Naive thymus-derived CD4-positive, alpha-beta T cell (primary cell): ENCODE measurements at regions not wholly inside any gene's neighbourhood (a gene's known extent, or its start where the extent isn't known, plus 50 kb on each side); places are given as distances from the start of the nearest gene placed in this dataset.

Source experiments
- ATAC-seq: fragments of 150-1000 bp; cut with Tn5 transposase; 2 replicates; pipeline ENCODE4 v1.10.0; 2021; ENCODE audit warnings: mild to moderate bottlenecking, moderate library complexity
- CTCF ChIA-PET: fragments of 350-600 bp; sonication (Branson Sonifier 250); formaldehyde crosslinking; loops from one replicate; lab custom pipeline; 2021; ENCODE audit warnings: antibody characterized with exemption; lab: Charles Lee
- POLR2A ChIA-PET: fragments of 350-600 bp; sonication (Branson Sonifier 250); formaldehyde crosslinking; loops from one replicate; lab custom pipeline; 2021; ENCODE audit warnings: antibody characterized with exemption, inconsistent platforms; lab: Charles Lee
- DNase-seq, 9 donors: peaks; one replicate each; pipeline versions ENCODE4 v3.0.0 to v3.0.0-alpha.2; 2020 to 2022; ENCODE audit warnings: mixed read lengths in 1 of 9
- H3K27ac ChIP-seq: one replicate; pipeline ENCODE4 v1.7.0; 2013; ENCODE audit warnings: mild to moderate bottlenecking, low read depth, low read length, moderate library complexity
- H3K27me3 ChIP-seq, 2 donors: one replicate each; pipeline ENCODE4 v1.7.0; 2013; ENCODE audit warnings: low read length in 2 of 2, mild to moderate bottlenecking in 2 of 2, moderate library complexity in 2 of 2; ENCODE audit not compliant: control insufficient read depth in 2 of 2, insufficient read depth in 2 of 2
- H3K36me3 ChIP-seq, 3 experiments: 1 replicate in 2 of 3; 2 replicates in 1 of 3; pipeline ENCODE4 v1.7.0; 2013; ENCODE audit warnings: low read length in 3 of 3, mild to moderate bottlenecking in 3 of 3, moderate library complexity in 1 of 3; ENCODE audit not compliant: insufficient read depth in 3 of 3, control insufficient read depth in 2 of 3
- H3K4me1 ChIP-seq, 2 donors: one replicate each; pipeline ENCODE4 v1.7.0; 2013; ENCODE audit warnings: low read length in 2 of 2, mild to moderate bottlenecking in 2 of 2, moderate library complexity in 1 of 2; ENCODE audit not compliant: control insufficient read depth in 2 of 2, insufficient read depth in 2 of 2
- H3K4me3 ChIP-seq: 2 replicates; pipeline ENCODE4 v1.7.0; 2013; ENCODE audit warnings: mild to moderate bottlenecking, low read length
- H3K9me3 ChIP-seq, 3 experiments: 1 replicate in 2 of 3; 2 replicates in 1 of 3; pipeline ENCODE4 v1.7.0; 2013; ENCODE audit warnings: low read length in 3 of 3; ENCODE audit not compliant: control insufficient read depth in 2 of 3
- H3K27ac Mint-ChIP-seq, 9 donors: one replicate each; pipeline ENCODE4 v1.8.0; 2020 to 2022; ENCODE audit warnings: mixed read lengths in 9 of 9, mild to moderate bottlenecking in 8 of 9, moderate library complexity in 5 of 9, inconsistent platforms in 2 of 9
- H3K27me3 Mint-ChIP-seq, 5 donors: one replicate each; pipeline ENCODE4 v1.8.0; 2021 to 2022; ENCODE audit warnings: mixed read lengths in 5 of 5, mild to moderate bottlenecking in 1 of 5
- H3K36me3 Mint-ChIP-seq, 5 donors: one replicate each; pipeline ENCODE4 v1.8.0; 2020 to 2022; ENCODE audit warnings: mixed read lengths in 5 of 5, mild to moderate bottlenecking in 3 of 5, inconsistent platforms in 1 of 5
- H3K4me1 Mint-ChIP-seq, 7 donors: one replicate each; pipeline ENCODE4 v1.8.0; 2020 to 2022; ENCODE audit warnings: mixed read lengths in 7 of 7, mild to moderate bottlenecking in 3 of 7, inconsistent platforms in 1 of 7
- H3K4me3 Mint-ChIP-seq, 10 donors: one replicate each; pipeline ENCODE4 v1.8.0; 2020 to 2022; ENCODE audit warnings: mild to moderate bottlenecking in 10 of 10, mixed read lengths in 10 of 10, moderate library complexity in 6 of 10, inconsistent platforms in 2 of 10
- H3K9me3 Mint-ChIP-seq, 11 donors: one replicate each; pipeline ENCODE4 v1.8.0; 2020 to 2022; ENCODE audit warnings: mixed read lengths in 11 of 11, mild to moderate bottlenecking in 4 of 11, inconsistent platforms in 1 of 11, moderate library complexity in 1 of 11
- intact Hi-C, 2 donors: fragments of 100-400 bp; cut with micrococcal nuclease; formaldehyde crosslinking; loops; one replicate each; pipeline ENCODE4 v1.15.1; 2023

GRCh38 chr4:180106997-180107396, 2136.2 kb upstream of the TENM3 start:
- CTCF ChIA-PET = no interaction called here
- H3K9me3 Mint-ChIP-seq = peaks cover 0 to 16% (median 3%) of the 10 kb centered on the region in 11 donors
- H3K4me1 ChIP-seq = no peaks in the 10 kb centered on the region
- no peaks in the 10 kb centered on the region for H3K27me3 Mint-ChIP-seq
- no peaks in the 10 kb centered on the region for H3K27me3 ChIP-seq
- H3K4me3 ChIP-seq = no peak overlapping the region
- H3K36me3 Mint-ChIP-seq = no peaks in the 10 kb centered on the region
- H3K4me1 Mint-ChIP-seq = no peaks in the 10 kb centered on the region
- no peak overlapping the region for H3K27ac Mint-ChIP-seq
- no peak overlapping the region for H3K27ac ChIP-seq
- ATAC-seq (no peak), DNase-seq (no peak)
- no peak overlapping the region for H3K4me3 Mint-ChIP-seq
- intact Hi-C loops = no loop called here
- H3K36me3 ChIP-seq = no peaks in the 10 kb centered on the region
- peaks cover 0 to 4% (median 0%) of the 10 kb centered on the region in 3 experiments for H3K9me3 ChIP-seq
- POLR2A ChIA-PET = no interaction called here

- no peaks in the 10 kb centered on the region for H3K27me3 Mint-ChIP-seq
- H3K4me3 Mint-ChIP-seq = no peak overlapping the region
- DNase-seq = no peak
- no peak overlapping the region for H3K27ac ChIP-seq
- H3K4me3 ChIP-seq = no peak overlapping the region
- H3K9me3 Mint-ChIP-seq = peaks cover 0 to 8% (median 0%) of the 10 kb centered on the region in 11 donors
- no peaks in the 10 kb centered on the region for H3K27me3 ChIP-seq
- ChIA-PET CTCF (no interaction called here), POLR2A (no interaction called here)
- no peak for ATAC-seq
- no peak overlapping the region for H3K27ac Mint-ChIP-seq
- no peaks in the 10 kb centered on the region for H3K36me3 ChIP-seq
- intact Hi-C loops = no loop called here
- no peaks in the 10 kb centered on the region for H3K9me3 ChIP-seq
- H3K4me1 Mint-ChIP-seq = no peaks in the 10 kb centered on the region
- H3K36me3 Mint-ChIP-seq = no peaks in the 10 kb centered on the region
- no peaks in the 10 kb centered on the region for H3K4me1 ChIP-seq
These were observed 2126.4 kb upstream of the TENM3 start for GRCh38 chr4:180116840-180117239.

DNA sequence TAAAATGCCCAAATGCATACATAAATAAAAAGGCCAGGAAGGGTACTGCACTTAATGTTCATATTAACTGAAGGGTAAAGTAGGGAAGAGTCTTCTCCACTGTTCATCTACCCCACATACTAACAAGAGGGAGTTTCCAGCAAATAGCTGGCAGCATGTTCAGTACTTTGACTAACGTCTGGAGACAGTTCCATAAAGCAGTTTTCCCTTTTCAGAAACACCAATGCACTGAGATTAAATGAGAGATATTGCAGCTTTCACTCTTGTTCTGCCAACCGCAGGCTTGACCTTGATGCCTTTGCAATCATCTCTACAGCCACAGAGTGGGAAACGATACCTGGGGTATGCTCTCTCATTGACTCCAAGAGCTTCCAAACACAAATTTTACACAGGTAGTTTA, 2123.1 kb upstream of the TENM3 start:
- POLR2A ChIA-PET = no interaction called here
- intact Hi-C loops = no loop called here

GRCh38 chr4:180134091-180134866, 2108.9 kb upstream of the TENM3 start:
- POLR2A ChIA-PET = no interaction called here

More for the DNA sequence above, 2123.1 kb upstream of the TENM3 start:
- Mint-ChIP-seq H3K4me1 (no peaks in the 10 kb centered on the region), H3K27me3 (no peaks in the 10 kb centered on the region), H3K27ac (no peak overlapping the region), H3K4me3 (no peak overlapping the region), H3K9me3 (peaks cover 0 to 11% (median 0%) of the 10 kb centered on the region in 11 donors), H3K36me3 (no peaks in the 10 kb centered on the region)
- Histone ChIP-seq H3K9me3 (no peaks in the 10 kb centered on the region), H3K4me3 (no peak overlapping the region), H3K4me1 (no peaks in the 10 kb centered on the region), H3K27ac (no peak overlapping the region), H3K36me3 (no peaks in the 10 kb centered on the region), H3K27me3 (no peaks in the 10 kb centered on the region)
- no peak for ATAC-seq
- CTCF ChIA-PET = no interaction called here
- no peak for DNase-seq

DNA sequence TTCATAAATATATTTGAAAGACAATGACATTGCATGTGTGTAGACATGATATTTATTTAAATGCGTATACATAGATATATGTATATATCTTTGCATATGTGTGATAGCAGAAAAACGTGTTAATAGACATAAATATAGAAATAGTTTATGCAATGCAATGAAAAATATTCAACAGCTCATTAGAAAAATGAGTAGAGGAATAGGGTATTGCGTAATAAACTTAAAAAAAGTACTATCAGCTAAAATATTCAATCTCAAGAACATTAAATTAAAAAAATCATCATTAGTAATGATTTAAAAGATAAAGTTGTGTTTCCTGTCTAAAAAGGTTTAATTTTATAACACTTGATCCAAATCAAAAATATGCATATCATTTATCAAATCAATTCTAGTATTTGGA, 2101.5 kb upstream of the TENM3 start:
- Histone ChIP-seq H3K9me3 (no peaks in the 10 kb centered on the region), H3K27me3 (no peaks in the 10 kb centered on the region), H3K36me3 (no peaks in the 10 kb centered on the region), H3K27ac (no peak overlapping the region), H3K4me3 (no peak overlapping the region), H3K4me1 (no peaks in the 10 kb centered on the region)
- Mint-ChIP-seq H3K4me3 (no peak overlapping the region), H3K4me1 (no peaks in the 10 kb centered on the region), H3K36me3 (no peaks in the 10 kb centered on the region), H3K27ac (no peak overlapping the region), H3K27me3 (no peaks in the 10 kb centered on the region), H3K9me3 (peaks cover 0 to 19% (median 0%) of the 10 kb centered on the region in 11 donors)
- ATAC-seq (no peak), DNase-seq (no peak)
- POLR2A ChIA-PET = no interaction called here
- CTCF ChIA-PET = no interaction called here
- intact Hi-C loops = no loop called here

More at GRCh38 chr4:180134091-180134866, 2108.9 kb upstream of the TENM3 start:
- H3K27me3 Mint-ChIP-seq = no peaks in the 10 kb centered on the region
- CTCF ChIA-PET = no interaction called here
- no peaks in the 10 kb centered on the region for H3K36me3 Mint-ChIP-seq
- peaks cover 0 to 4% (median 0%) of the 10 kb centered on the region in 11 donors for H3K9me3 Mint-ChIP-seq
- Histone ChIP-seq H3K36me3 (no peaks in the 10 kb centered on the region), H3K9me3 (no peaks in the 10 kb centered on the region), H3K4me1 (no peaks in the 10 kb centered on the region), H3K27me3 (no peaks in the 10 kb centered on the region), H3K4me3 (no peak overlapping the region), H3K27ac (no peak overlapping the region)
- ATAC-seq (no peak), DNase-seq (peak in 2 of 9 donors; percentile 4 to 5)
- no peak overlapping the region for H3K27ac Mint-ChIP-seq
- peak overlapping the region in 5 of 10 donors; percentile 51 to 70 (median 62) for H3K4me3 Mint-ChIP-seq
- H3K4me1 Mint-ChIP-seq = peaks cover 0 to 13% (median 0%) of the 10 kb centered on the region in 7 donors
- intact Hi-C loops = no loop called here

GRCh38 chr4:180148737-180149136, 2094.5 kb upstream of the TENM3 start:
- ChIA-PET CTCF (no interaction called here), POLR2A (no interaction called here)
- ATAC-seq = no peak
- no peaks in the 10 kb centered on the region for H3K4me1 Mint-ChIP-seq
- H3K4me3 Mint-ChIP-seq = no peak overlapping the region
- intact Hi-C loops = loop anchor here in 1 of 2 donors (1.0 kb wide), 1 partner anchor 43 kb away; no protein-coding TSS in a partner anchor
- no peaks in the 10 kb centered on the region for H3K27me3 Mint-ChIP-seq
- H3K27ac Mint-ChIP-seq = no peak overlapping the region
- Histone ChIP-seq H3K27me3 (no peaks in the 10 kb centered on the region), H3K27ac (no peak overlapping the region), H3K9me3 (no peaks in the 10 kb centered on the region), H3K36me3 (no peaks in the 10 kb centered on the region), H3K4me3 (no peak overlapping the region), H3K4me1 (no peaks in the 10 kb centered on the region)
- H3K9me3 Mint-ChIP-seq = peaks cover 0 to 6% (median 0%) of the 10 kb centered on the region in 11 donors
- no peaks in the 10 kb centered on the region for H3K36me3 Mint-ChIP-seq
- no peak for DNase-seq

GRCh38 chr4:180150818-180151217, 2092.4 kb upstream of the TENM3 start:
- no peaks in the 10 kb centered on the region for H3K27me3 Mint-ChIP-seq
- H3K27ac Mint-ChIP-seq = no peak overlapping the region
- CTCF ChIA-PET = no interaction called here
- no peaks in the 10 kb centered on the region for H3K27me3 ChIP-seq
- no peak overlapping the region for H3K4me3 Mint-ChIP-seq
- no peak overlapping the region for H3K4me3 ChIP-seq
- peaks cover 0 to 5% (median 0%) of the 10 kb centered on the region in 11 donors for H3K9me3 Mint-ChIP-seq
- H3K27ac ChIP-seq = no peak overlapping the region
- POLR2A ChIA-PET = no interaction called here
- ATAC-seq (no peak), DNase-seq (no peak)
- no peaks in the 10 kb centered on the region for H3K36me3 Mint-ChIP-seq
- H3K4me1 ChIP-seq = no peaks in the 10 kb centered on the region
- no peaks in the 10 kb centered on the region for H3K4me1 Mint-ChIP-seq
- H3K9me3 ChIP-seq = no peaks in the 10 kb centered on the region
- intact Hi-C loops = no loop called here
- H3K36me3 ChIP-seq = no peaks in the 10 kb centered on the region
